ENCODE measurements at regions not wholly inside any gene's neighbourhood (a gene's known extent, or its start where the extent isn't known, plus 50 kb on each side); places are given as distances from the start of the nearest gene placed in this dataset.

- Histone ChIP-seq H3K56ac (ENCODE audit: insufficient read length, low read depth, low read length) (no peak overlapping the region), H3T11ph (ENCODE audit: low read length) (no peak overlapping the region), H3K23me2 (ENCODE audit: insufficient read length, low read depth, low read length, poor library complexity, severe bottlenecking) (no peaks in the 10 kb centered on the region), H3K18ac (ENCODE audit: insufficient read length, low read depth, low read length) (no peak overlapping the region), H2AFZ (ENCODE audit: low read length) (no peak overlapping the region), H3K9me3 (ENCODE audit: control insufficient read depth, low read depth, low read length) (no peaks in the 10 kb centered on the region), H4K91ac (ENCODE audit: insufficient read length, low read depth, low read length) (no peak overlapping the region), H2BK15ac (ENCODE audit: low read depth, low read length) (no peak overlapping the region), H3K4me2 (ENCODE audit: insufficient read depth, insufficient read length, low read length) (no peak overlapping the region), H3K79me2 (ENCODE audit: insufficient read depth, low read length) (no peaks in the 10 kb centered on the region), H4K20me1 (ENCODE audit: control insufficient read depth, insufficient read depth, insufficient read length) (no peaks in the 10 kb centered on the region), H3K79me1 (ENCODE audit: insufficient read depth, low read depth, low read length, poor library complexity, severe bottlenecking) (no peaks in the 10 kb centered on the region), H2BK5ac (ENCODE audit: insufficient read length, low read length) (no peak overlapping the region), H2AK5ac (ENCODE audit: insufficient read length, low read length) (no peak overlapping the region), H4K8ac (replicated peaks; ENCODE audit: insufficient read length, low read depth, low read length) (no peak overlapping the region), H4K5ac (ENCODE audit: insufficient read length, low read depth, low read length) (no peak overlapping the region), H2BK12ac (ENCODE audit: insufficient read length, low read depth, low read length) (no peak overlapping the region), H3K14ac (ENCODE audit: insufficient read depth, low read length) (no peak overlapping the region), H3K27me3 (ENCODE audit: insufficient read depth, low read length) (no peaks in the 10 kb centered on the region), H2BK120ac (ENCODE audit: low read depth, low read length, poor library complexity, severe bottlenecking) (no peak overlapping the region), H3K9ac (ENCODE audit: extremely low read depth, insufficient read length, low read length) (no peak overlapping the region), H3K4ac (ENCODE audit: low read depth, low read length) (no peak overlapping the region), H3K27ac (ENCODE audit: insufficient read length, low read depth, low read length) (no peak overlapping the region), H2BK20ac (ENCODE audit: low read depth, low read length, poor library complexity, severe bottlenecking) (no peak overlapping the region), H3K23ac (ENCODE audit: insufficient read length, low read depth, low read length) (no peak overlapping the region), H3K4me1 (ENCODE audit: insufficient read depth, low read length) (peaks cover 4% of the 10 kb centered on the region; the same call in 1 of the 2 replicates)
- Mint-ChIP-seq H3K4me3 (no peak overlapping the region), H3K4me1 (peaks cover 7 to 12% of the 10 kb centered on the region in 2 experiments), H3K27ac (no peak overlapping the region), H3K36me3 (ENCODE audit: insufficient read depth in 1 of 3, low read depth in 3 of 3) (no peaks in the 10 kb centered on the region), H3K27me3 (ENCODE audit: low read depth) (no peaks in the 10 kb centered on the region), H3K9me3 (no peaks in the 10 kb centered on the region)
- DNase-seq: no peak
- TF ChIP-seq CTCF (conservative IDR thresholded peaks at IDR 0.05): no peak
These were observed 332.8 kb downstream of the TXNL1 start for GRCh38 chr18:56305583-56305982.
